ENCODE measurements at regions not wholly inside any gene's neighbourhood (a gene's known extent, or its start where the extent isn't known, plus 50 kb on each side); places are given as distances from the start of the nearest gene placed in this dataset.

DNA sequence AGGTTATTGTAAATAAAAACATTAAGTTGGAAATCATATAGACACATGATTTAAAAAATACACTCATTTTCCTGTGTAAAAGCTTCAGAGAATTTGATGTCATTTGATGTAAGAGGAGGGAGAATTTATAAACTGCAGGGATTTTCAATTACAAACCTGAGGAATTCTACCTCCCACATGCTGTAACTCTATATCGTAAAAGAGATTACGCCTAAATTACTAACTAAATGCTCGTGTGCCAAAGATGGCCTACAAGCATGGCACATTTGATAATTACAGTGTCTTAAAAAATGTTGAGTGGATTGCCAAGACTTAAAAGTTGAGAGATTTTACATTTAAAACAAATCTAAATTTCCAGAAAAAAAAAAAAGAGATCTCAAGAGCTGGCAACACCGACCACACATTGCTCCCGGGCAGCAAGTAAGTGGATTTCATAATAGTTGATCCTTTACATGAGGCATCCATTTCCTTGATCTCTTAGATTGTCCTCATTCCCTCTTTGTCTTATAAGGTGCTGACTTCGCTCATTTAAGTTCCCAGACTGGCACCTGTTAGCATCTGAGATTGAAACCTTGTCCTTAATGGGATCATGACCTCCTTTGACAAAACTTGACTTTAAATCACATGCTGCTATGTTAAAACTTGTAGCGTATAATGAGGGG is 840.3 kb upstream of the ZEB2 start:
- no peaks in the 10 kb centered on the region for H4K20me1 ChIP-seq (ENCODE audit: control insufficient read depth, extremely low read depth, insufficient read depth, low read length)
- no peaks in the 10 kb centered on the region for H3K9me3 ChIP-seq (ENCODE audit: control insufficient read depth, insufficient read depth, low read depth, low read length)
- H3K27me3 ChIP-seq (ENCODE audit: control insufficient read depth, insufficient read depth, low read length), result no peaks in the 10 kb centered on the region
- H3K79me2 ChIP-seq (ENCODE audit: control insufficient read depth, insufficient read depth, low read length), result no peaks in the 10 kb centered on the region
- no peak for DNase-seq (ENCODE audit: low read depth in 2 of 2)
- no peak overlapping the region for H3K4me3 ChIP-seq (replicated peaks in 1 of 4; ENCODE audit: control extremely low read depth in 1 of 4, insufficient read depth in 1 of 4, low read depth in 3 of 4, low read length in 4 of 4)
- H3K4me2 ChIP-seq (ENCODE audit: extremely low read depth, insufficient read depth, low read length), result no peak overlapping the region
- TF ChIP-seq EZH2 (IDR thresholded peaks at IDR 0.05; ENCODE audit: low read length, missing control alignments), result no peak
- H2AFZ ChIP-seq (ENCODE audit: low read length), result no peak overlapping the region
- no peak overlapping the region for H3K27ac ChIP-seq (ENCODE audit: insufficient read depth, low read length)
- H3K4me1 ChIP-seq (ENCODE audit: control insufficient read depth, extremely low read depth, insufficient read depth, low read length), result no peaks in the 10 kb centered on the region
- no peaks in the 10 kb centered on the region for H3K36me3 ChIP-seq (ENCODE audit: control insufficient read depth, insufficient read depth, low read length)
- H3K9ac ChIP-seq (ENCODE audit: insufficient read depth, low read length), result no peak overlapping the region

DNA sequence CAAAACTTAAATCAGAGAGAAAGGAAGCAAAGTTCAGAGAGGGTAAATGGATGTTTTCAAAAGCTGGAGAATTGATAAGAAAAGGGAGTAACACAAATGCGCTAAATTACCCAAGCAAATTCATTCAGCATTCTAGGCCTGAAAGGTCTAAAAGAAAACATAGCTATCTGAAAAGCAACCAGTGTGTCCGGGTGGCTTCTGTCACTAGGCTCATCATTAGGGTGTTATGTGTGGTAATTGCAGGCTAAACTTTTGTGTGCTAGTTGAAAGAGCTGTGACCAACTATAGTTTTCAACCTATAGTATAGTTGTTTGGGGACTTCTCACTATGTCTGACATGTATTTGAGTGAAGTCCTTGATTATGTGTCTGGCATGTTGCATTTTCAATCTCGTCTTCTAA is 839.6 kb upstream of the ZEB2 start:
- TF ChIP-seq, protein P1, sequence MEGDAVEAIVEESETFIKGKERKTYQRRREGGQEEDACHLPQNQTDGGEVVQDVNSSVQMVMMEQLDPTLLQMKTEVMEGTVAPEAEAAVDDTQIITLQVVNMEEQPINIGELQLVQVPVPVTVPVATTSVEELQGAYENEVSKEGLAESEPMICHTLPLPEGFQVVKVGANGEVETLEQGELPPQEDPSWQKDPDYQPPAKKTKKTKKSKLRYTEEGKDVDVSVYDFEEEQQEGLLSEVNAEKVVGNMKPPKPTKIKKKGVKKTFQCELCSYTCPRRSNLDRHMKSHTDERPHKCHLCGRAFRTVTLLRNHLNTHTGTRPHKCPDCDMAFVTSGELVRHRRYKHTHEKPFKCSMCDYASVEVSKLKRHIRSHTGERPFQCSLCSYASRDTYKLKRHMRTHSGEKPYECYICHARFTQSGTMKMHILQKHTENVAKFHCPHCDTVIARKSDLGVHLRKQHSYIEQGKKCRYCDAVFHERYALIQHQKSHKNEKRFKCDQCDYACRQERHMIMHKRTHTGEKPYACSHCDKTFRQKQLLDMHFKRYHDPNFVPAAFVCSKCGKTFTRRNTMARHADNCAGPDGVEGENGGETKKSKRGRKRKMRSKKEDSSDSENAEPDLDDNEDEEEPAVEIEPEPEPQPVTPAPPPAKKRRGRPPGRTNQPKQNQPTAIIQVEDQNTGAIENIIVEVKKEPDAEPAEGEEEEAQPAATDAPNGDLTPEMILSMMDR (conservative IDR thresholded peaks at IDR 0.05 in 1 of 2, IDR thresholded peaks at IDR 0.05 in 1 of 2; ENCODE audit: low read depth in 1 of 2, low read length in 2 of 2), result no peak
- TF ChIP-seq EZH2 (IDR thresholded peaks at IDR 0.05; ENCODE audit: low read length, missing control alignments), result no peak
- no peak for DNase-seq (ENCODE audit: low read depth in 2 of 2)
- no peaks in the 10 kb centered on the region for H3K79me2 ChIP-seq (ENCODE audit: control insufficient read depth, insufficient read depth, low read length)
- no peak overlapping the region for H3K4me3 ChIP-seq (replicated peaks in 1 of 4; ENCODE audit: control extremely low read depth in 1 of 4, insufficient read depth in 1 of 4, low read depth in 3 of 4, low read length in 4 of 4)
- H3K36me3 ChIP-seq (ENCODE audit: control insufficient read depth, insufficient read depth, low read length), result no peaks in the 10 kb centered on the region
- no peak overlapping the region for H3K27ac ChIP-seq (ENCODE audit: insufficient read depth, low read length)
- no peaks in the 10 kb centered on the region for H3K4me1 ChIP-seq (ENCODE audit: control insufficient read depth, extremely low read depth, insufficient read depth, low read length)
- no peak overlapping the region for H3K4me2 ChIP-seq (ENCODE audit: extremely low read depth, insufficient read depth, low read length)
- no peak overlapping the region for H2AFZ ChIP-seq (ENCODE audit: low read length)
- no peaks in the 10 kb centered on the region for H3K27me3 ChIP-seq (ENCODE audit: control insufficient read depth, insufficient read depth, low read length)
- no peaks in the 10 kb centered on the region for H3K9me3 ChIP-seq (ENCODE audit: control insufficient read depth, insufficient read depth, low read depth, low read length)
- H3K9ac ChIP-seq (ENCODE audit: insufficient read depth, low read length), result no peak overlapping the region
- no peaks in the 10 kb centered on the region for H4K20me1 ChIP-seq (ENCODE audit: control insufficient read depth, extremely low read depth, insufficient read depth, low read length)

DNA sequence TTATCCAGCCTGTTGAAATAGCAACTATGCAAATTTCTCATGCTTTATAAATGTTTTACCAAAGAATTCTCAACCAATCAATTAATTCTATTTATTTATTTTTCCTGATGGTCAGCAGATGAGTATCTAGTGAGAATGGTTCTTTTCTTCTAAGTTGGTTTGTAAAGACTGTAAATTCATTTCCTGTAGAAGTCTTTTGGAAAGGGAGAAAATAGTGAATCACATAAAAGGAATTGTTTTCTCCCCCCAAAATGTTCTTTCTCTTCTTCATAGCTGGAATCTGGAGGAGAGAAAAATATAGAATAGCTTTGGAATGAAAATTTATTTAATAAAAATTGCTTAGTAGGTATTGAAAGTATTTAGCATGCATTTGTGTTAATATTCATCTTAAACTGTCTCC is 836.1 kb upstream of the ZEB2 start:
- no peaks in the 10 kb centered on the region for H3K36me3 ChIP-seq (ENCODE audit: control insufficient read depth, insufficient read depth, low read length)
- H3K4me2 ChIP-seq (ENCODE audit: extremely low read depth, insufficient read depth, low read length), result no peak overlapping the region
- no peak overlapping the region for H3K9ac ChIP-seq (ENCODE audit: insufficient read depth, low read length)
- no peaks in the 10 kb centered on the region for H3K79me2 ChIP-seq (ENCODE audit: control insufficient read depth, insufficient read depth, low read length)
- TF ChIP-seq, protein P1 (conservative IDR thresholded peaks at IDR 0.05 in 1 of 2, IDR thresholded peaks at IDR 0.05 in 1 of 2; ENCODE audit: low read depth in 1 of 2, low read length in 2 of 2), result no peak
- TF ChIP-seq EZH2 (IDR thresholded peaks at IDR 0.05; ENCODE audit: low read length, missing control alignments), result no peak
- H3K27ac ChIP-seq (ENCODE audit: insufficient read depth, low read length), result no peak overlapping the region
- H2AFZ ChIP-seq (ENCODE audit: low read length), result no peak overlapping the region
- H4K20me1 ChIP-seq (ENCODE audit: control insufficient read depth, extremely low read depth, insufficient read depth, low read length), result no peaks in the 10 kb centered on the region
- H3K4me3 ChIP-seq (replicated peaks in 1 of 4; ENCODE audit: control extremely low read depth in 1 of 4, insufficient read depth in 1 of 4, low read depth in 3 of 4, low read length in 4 of 4), result no peak overlapping the region
- peak in 1 of 2 donors; percentile 35 for DNase-seq (ENCODE audit: low read depth in 2 of 2)
- H3K4me1 ChIP-seq (ENCODE audit: control insufficient read depth, extremely low read depth, insufficient read depth, low read length), result no peaks in the 10 kb centered on the region
- H3K9me3 ChIP-seq (ENCODE audit: control insufficient read depth, insufficient read depth, low read depth, low read length), result no peaks in the 10 kb centered on the region
- H3K27me3 ChIP-seq (ENCODE audit: control insufficient read depth, insufficient read depth, low read length), result no peaks in the 10 kb centered on the region

Data from fibroblast of lung (primary cell).